ENCODE measurements at regions not wholly inside any gene's neighbourhood (a gene's known extent, or its start where the extent isn't known, plus 50 kb on each side); places are given as distances from the start of the nearest gene placed in this dataset.

DNA sequence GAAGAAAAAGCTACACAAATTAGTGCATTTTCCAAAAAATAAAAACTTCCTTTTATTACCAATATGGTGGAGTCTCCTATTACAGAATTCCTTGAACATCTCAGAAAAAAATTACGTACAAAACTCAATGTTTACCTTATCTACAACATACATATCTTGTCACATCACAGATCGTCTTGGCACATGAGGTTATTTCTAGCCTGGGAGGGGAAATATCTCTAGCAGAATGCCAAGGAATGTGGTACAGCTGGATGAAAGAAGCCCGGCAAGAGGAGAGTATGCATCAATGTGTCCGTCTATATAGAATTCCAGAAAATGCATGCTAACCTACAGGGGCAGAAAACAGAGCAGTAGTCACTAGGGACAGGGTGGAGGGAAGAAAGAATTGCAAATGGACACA lies 443.8 kb downstream of the ZSWIM6 start:
- Histone ChIP-seq H3K27me3 (peaks cover 3 to 9% (median 6%) of the 10 kb centered on the region in 3 donors), H3K27ac (no peak overlapping the region), H3K9me3 (peaks cover 0 to 1% (median 0%) of the 10 kb centered on the region in 3 donors), H3K4me1 (no peaks in the 10 kb centered on the region), H3K36me3 (no peaks in the 10 kb centered on the region), H3K4me3 (no peak overlapping the region)
- ATAC-seq (no peak), DNase-seq (no peak)
- no peak for TF ChIP-seq POLR2A (IDR thresholded peaks at IDR 0.05)
- TF ChIP-seq, protein P1, sequence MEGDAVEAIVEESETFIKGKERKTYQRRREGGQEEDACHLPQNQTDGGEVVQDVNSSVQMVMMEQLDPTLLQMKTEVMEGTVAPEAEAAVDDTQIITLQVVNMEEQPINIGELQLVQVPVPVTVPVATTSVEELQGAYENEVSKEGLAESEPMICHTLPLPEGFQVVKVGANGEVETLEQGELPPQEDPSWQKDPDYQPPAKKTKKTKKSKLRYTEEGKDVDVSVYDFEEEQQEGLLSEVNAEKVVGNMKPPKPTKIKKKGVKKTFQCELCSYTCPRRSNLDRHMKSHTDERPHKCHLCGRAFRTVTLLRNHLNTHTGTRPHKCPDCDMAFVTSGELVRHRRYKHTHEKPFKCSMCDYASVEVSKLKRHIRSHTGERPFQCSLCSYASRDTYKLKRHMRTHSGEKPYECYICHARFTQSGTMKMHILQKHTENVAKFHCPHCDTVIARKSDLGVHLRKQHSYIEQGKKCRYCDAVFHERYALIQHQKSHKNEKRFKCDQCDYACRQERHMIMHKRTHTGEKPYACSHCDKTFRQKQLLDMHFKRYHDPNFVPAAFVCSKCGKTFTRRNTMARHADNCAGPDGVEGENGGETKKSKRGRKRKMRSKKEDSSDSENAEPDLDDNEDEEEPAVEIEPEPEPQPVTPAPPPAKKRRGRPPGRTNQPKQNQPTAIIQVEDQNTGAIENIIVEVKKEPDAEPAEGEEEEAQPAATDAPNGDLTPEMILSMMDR (IDR thresholded peaks at IDR 0.05 in 4 of 5, conservative IDR thresholded peaks at IDR 0.05 in 1 of 5), result no peak
- intact Hi-C loops (cut with DNase I; ENCODE audit: low total_unique reads), result no loop called here
- in situ Hi-C loops (cut with MboI; ENCODE audit: low sequenced_read_pairs in 4 of 4), result no loop called here

GRCh38 chr5:61777292-61777691 lies 445.2 kb downstream of the ZSWIM6 start:
- TF ChIP-seq POLR2A (IDR thresholded peaks at IDR 0.05), result no peak
- TF ChIP-seq, protein P1 (IDR thresholded peaks at IDR 0.05 in 4 of 5, conservative IDR thresholded peaks at IDR 0.05 in 1 of 5), result no peak
- in situ Hi-C loops (cut with MboI; ENCODE audit: low sequenced_read_pairs in 4 of 4), result no loop called here
- intact Hi-C loops (cut with DNase I; ENCODE audit: low total_unique reads), result no loop called here
- no peak overlapping the region for H3K27ac ChIP-seq
- H3K4me1 ChIP-seq, result no peaks in the 10 kb centered on the region
- DNase-seq (no peak), ATAC-seq (no peak)
- peaks cover 3 to 9% (median 6%) of the 10 kb centered on the region in 3 donors for H3K27me3 ChIP-seq
- peaks cover 0 to 4% (median 0%) of the 10 kb centered on the region in 3 donors for H3K9me3 ChIP-seq
- H3K4me3 ChIP-seq, result no peak overlapping the region
- no peaks in the 10 kb centered on the region for H3K36me3 ChIP-seq

DNA sequence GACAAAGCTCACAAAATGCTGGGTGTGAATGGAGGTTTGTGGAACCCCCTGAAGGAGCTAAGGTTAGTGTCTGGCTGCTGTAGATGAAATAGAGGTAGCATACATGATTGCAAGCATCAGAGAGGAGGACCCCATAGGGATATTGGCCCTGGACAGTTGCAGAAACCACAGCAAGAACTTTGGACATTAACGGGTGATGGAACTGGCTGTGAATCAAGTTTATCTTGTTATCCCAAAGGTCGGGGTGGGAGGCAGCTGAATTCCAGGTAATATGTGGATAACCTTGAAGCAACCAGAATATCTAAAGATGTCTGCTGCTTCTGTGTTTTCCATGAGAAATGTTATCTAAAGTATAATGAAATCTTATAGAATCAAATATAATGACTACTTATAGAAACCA lies 447.7 kb downstream of the ZSWIM6 start:
- ATAC-seq (no peak), DNase-seq (no peak)
- Histone ChIP-seq H3K27me3 (peaks cover 3 to 6% (median 3%) of the 10 kb centered on the region in 3 donors), H3K36me3 (no peaks in the 10 kb centered on the region), H3K4me1 (no peaks in the 10 kb centered on the region), H3K4me3 (no peak overlapping the region), H3K27ac (no peak overlapping the region), H3K9me3 (peaks cover 0 to 4% (median 0%) of the 10 kb centered on the region in 3 donors)
- TF ChIP-seq, protein P1 (IDR thresholded peaks at IDR 0.05 in 4 of 5, conservative IDR thresholded peaks at IDR 0.05 in 1 of 5), result no peak
- TF ChIP-seq POLR2A (IDR thresholded peaks at IDR 0.05), result no peak
- intact Hi-C loops (cut with DNase I; ENCODE audit: low total_unique reads) (no loop called here), in situ Hi-C loops (cut with MboI; ENCODE audit: low sequenced_read_pairs in 4 of 4) (no loop called here)

DNA sequence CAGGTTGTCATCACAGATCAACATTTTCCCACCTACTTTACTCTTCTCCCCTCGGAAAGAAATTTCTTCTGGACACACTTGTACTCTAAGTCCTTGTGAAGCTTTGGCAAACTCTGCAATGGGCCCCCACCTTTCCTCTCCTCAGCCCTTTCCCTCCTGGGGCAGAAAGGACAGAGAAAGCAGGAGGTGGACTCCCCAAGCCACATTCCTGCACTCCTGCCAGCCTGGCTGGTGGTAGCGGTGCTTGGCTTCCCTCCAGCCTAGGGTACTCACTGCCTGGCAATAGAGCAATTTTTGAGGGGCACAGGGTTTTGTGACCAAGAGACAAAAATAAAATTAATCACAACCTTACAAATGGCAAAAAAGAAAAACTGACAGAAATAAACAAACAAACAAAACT lies 451.4 kb downstream of the ZSWIM6 start:
- Histone ChIP-seq H3K27me3 (no peaks in the 10 kb centered on the region), H3K9me3 (peaks cover 0 to 4% (median 0%) of the 10 kb centered on the region in 3 donors), H3K4me3 (no peak overlapping the region), H3K4me1 (no peaks in the 10 kb centered on the region), H3K27ac (no peak overlapping the region), H3K36me3 (no peaks in the 10 kb centered on the region)
- TF ChIP-seq, protein P1 (IDR thresholded peaks at IDR 0.05 in 4 of 5, conservative IDR thresholded peaks at IDR 0.05 in 1 of 5), result no peak
- TF ChIP-seq POLR2A (IDR thresholded peaks at IDR 0.05), result no peak
- DNase-seq, result no peak
- ATAC-seq, result no peak
- in situ Hi-C loops (cut with MboI; ENCODE audit: low sequenced_read_pairs in 4 of 4) (no loop called here), intact Hi-C loops (cut with DNase I; ENCODE audit: low total_unique reads) (no loop called here)

DNA sequence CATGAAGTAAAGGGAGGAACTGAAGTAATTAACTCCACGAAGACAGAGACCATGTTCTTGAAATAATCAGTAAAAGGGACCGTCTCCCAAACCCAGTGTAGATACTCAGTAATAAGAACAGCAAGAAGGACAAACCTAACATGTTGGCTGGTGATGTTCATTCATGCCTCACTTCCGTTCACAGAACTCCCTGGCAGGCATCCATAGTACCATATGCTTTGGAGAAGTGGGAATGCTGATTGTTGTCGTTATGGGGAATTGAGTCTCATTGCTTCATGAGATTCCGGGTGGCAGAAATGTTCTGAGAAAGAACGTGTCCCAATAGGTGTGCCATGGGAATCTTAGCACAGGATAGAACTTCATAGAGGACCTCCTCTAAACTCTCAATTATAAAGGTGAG lies 452.3 kb downstream of the ZSWIM6 start:
- in situ Hi-C loops (cut with MboI; ENCODE audit: low sequenced_read_pairs in 4 of 4), result no loop called here
- H3K27me3 ChIP-seq, result no peaks in the 10 kb centered on the region
- DNase-seq (no peak), ATAC-seq (no peak)
- H3K9me3 ChIP-seq, result peaks cover 0 to 4% (median 0%) of the 10 kb centered on the region in 3 donors
- intact Hi-C loops (cut with DNase I; ENCODE audit: low total_unique reads), result no loop called here
- H3K27ac ChIP-seq, result no peak overlapping the region
- H3K4me1 ChIP-seq, result no peaks in the 10 kb centered on the region
- H3K36me3 ChIP-seq, result no peaks in the 10 kb centered on the region
- no peak overlapping the region for H3K4me3 ChIP-seq
- no peak for TF ChIP-seq POLR2A (IDR thresholded peaks at IDR 0.05)
- TF ChIP-seq, protein P1 (IDR thresholded peaks at IDR 0.05 in 4 of 5, conservative IDR thresholded peaks at IDR 0.05 in 1 of 5), result no peak

All from gastrocnemius medialis (tissue), 4 donors.